ENCODE measurements at regions not wholly inside any gene's neighbourhood (a gene's known extent, or its start where the extent isn't known, plus 50 kb on each side); places are given as distances from the start of the nearest gene placed in this dataset.
"Not testable (repeated sequence)": the region's sequence is repeated elsewhere in the genome, so short reads cannot be mapped to it uniquely, and the experiment has no call there.

- not testable (repeated sequence) for DNase-seq
These were observed 1205.3 kb downstream of the SLC16A7 start for GRCh38 chr12:60801166-60801565.

GRCh38 chr12:60803147-60803546 is 1207.3 kb downstream of the SLC16A7 start:
- DNase-seq, result no peak

DNA sequence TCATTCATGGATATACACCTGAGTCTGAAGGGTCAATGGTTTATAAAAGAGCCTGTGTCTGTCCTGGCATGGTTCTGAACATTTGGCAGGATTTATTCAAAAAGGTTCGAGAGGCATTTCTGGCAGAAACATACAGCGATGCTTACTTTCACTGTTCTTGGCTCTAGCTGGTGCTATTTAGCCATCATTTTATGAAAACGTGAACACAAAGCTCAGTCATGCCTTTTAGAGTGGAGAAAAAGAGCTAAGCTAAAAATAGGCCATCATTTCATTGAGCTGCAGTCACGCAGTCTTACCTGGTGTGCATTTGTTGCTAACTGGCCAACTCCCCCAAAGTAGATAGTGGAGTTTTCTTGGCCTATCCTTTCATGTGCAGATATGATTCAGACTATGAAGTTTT is 1209.5 kb downstream of the SLC16A7 start:
- no peak for DNase-seq

DNA sequence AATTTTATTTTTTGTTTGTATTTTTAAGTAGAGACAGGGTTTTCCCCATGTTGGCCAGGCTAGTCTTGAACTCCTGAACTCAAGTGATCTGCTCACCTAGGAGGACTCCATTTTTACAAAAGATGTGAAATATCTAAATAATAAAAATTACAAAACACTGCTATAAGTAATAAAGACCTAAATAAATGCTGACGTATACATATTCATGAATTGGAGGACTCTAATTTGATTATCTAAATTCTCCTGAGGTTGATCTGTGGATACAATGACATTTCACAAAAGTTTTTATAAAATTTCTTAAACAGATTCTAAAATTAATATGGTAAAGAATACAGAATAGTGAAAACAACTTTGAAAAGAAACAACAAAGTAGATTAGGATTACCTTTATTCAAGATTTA is 1224.0 kb downstream of the SLC16A7 start:
- no peak for DNase-seq

- no peak for DNase-seq
These were observed 1226.8 kb downstream of the SLC16A7 start for GRCh38 chr12:60822580-60822979.

DNA sequence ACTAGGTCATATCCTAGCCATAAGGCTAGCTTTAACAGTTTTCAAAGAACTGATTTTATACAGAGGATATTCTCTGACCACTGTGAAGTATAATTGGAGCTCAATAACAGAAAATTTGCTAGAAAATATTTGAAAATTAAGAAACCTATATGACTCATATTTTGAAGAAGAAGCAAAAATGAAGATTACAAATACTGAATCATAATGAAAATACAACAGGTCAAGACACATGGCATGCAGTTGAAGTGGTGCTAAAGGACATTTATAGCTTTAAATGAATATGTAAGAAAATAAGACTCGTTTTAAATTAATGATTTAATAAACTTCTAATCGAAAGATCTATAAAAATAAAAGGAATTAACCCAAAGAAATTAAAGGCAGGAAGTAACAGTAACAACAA is 1234.6 kb downstream of the SLC16A7 start:
- DNase-seq, result no peak

DNA sequence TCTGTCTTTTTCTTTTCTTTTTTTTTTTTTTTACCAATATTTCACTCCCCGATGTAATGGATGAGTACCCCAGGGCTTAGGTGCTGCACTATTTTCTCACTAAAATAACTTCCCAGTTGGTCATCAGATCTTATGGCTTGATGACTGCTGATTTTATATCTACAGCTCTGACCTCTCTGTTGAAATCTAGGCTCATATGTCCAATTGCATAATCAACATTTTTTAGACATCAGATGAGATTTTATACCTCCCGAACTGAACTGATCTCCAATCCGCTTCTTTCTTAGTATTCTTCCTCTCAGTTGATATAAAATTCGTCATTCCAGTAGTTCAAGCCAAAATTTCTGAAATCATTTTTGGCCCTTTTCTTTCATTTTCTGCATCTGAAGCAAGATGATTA is 1236.5 kb downstream of the SLC16A7 start:
- no peak for DNase-seq

GRCh38 chr12:60834372-60834771 is 1238.5 kb downstream of the SLC16A7 start:
- DNase-seq, result no peak

GRCh38 chr12:60834806-60835205 is 1239.0 kb downstream of the SLC16A7 start:
- DNase-seq, result no peak

GRCh38 chr12:60836651-60837050 is 1240.8 kb downstream of the SLC16A7 start:
- no peak for DNase-seq

DNA sequence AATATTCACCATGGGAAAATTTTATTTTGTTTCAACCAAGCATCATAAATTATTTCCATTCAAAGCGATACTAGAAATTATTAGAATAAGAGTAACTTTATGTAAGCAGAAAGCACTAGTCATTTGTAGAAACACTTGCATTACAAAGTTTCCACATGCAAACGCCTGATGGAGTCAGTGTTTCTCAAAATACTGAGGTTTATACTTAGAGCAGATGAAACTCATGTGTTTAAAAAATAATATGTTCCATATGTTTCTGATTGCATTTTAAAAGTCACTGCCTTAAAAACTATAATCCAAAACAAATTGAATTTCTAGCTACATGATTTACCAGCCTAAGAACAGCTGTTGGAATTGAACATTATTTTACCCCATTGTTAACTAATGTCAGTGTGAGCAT is 1246.4 kb downstream of the SLC16A7 start:
- DNase-seq, result no peak

DNA sequence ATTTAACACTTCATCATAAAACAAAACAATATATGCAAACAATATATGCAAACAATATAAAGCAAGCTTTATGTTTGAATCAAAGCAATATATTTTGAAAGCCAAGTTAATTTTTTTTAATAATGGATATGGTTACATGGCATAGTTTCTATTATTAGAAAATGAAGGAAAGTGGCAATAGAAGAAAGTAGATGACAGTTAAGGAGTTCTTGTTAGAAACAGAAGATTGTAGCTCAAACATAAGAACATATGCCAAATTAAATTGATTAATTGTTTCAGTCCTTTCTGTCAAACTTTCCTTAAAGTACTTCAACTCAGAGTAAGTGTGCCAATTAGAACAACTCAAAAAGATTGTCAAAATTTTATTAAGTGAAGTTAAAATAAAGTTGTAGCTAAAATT is 1248.3 kb downstream of the SLC16A7 start:
- DNase-seq, result no peak

GRCh38 chr12:60844875-60845274 is 1249.0 kb downstream of the SLC16A7 start:
- DNase-seq, result no peak

DNA sequence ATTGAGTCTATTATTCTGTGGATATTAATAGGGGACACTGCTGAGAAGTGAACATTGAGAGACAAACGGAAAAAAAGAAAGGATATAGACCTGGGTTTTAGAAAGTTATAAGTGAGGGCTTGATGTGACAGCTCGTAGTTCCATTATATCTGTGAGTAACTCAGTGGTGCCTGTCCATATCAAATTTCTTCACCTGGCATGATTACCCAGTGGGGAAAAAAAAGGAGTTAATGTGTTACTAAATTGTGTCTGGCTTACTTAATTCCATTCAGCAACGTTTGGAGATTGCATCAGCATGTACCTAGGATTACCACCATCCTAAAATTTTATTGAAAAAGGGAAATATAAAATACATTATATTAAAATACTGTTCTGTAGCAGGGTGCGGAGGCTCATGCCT is 1249.9 kb downstream of the SLC16A7 start:
- DNase-seq, result no peak

GRCh38 chr12:60847281-60847680 is 1251.5 kb downstream of the SLC16A7 start:
- no peak for DNase-seq

GRCh38 chr12:60849723-60850122 is 1253.9 kb downstream of the SLC16A7 start:
- no peak for DNase-seq

GRCh38 chr12:60853407-60853806 is 1257.6 kb downstream of the SLC16A7 start:
- no peak for DNase-seq

DNA sequence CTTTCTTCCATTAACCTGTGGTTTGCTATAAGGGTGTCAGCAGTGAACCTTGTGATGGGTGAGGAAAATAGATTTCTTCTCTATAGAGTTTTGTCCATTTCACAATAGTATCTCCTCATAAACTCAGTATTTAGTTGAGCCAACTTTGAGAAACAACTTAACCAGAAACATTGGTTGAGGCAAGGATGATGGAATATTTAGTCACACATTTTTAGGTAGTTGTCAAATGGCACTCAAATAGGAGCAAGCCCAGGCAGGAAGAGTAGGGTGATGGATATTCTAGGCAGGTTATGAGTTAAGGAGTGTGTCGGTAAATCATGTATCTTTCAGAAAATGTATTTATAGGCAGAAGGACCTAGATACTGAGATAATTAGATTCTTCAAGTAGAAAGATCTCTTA is 1267.6 kb downstream of the SLC16A7 start:
- DNase-seq, result no peak

DNA sequence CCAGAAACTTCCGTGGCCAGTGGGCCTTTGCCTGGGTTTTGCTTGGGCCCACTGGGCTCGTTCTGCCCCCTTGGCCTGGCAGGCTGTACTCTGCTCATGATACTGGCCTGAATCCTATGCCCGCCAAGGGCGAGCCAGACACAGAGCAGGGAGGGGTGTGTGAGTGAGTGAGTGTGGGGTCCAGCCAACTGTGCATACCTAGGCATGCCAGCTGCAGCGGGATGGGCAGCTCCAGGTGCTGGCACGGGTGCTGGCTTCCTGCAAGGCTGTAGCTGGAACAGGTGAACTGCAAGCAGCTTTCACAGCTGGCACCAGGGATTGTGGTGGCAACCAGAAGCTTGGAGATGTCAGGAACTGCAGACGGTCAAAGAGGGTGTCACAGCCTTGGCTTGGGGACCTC is 1276.4 kb downstream of the SLC16A7 start:
- no peak for DNase-seq

DNA sequence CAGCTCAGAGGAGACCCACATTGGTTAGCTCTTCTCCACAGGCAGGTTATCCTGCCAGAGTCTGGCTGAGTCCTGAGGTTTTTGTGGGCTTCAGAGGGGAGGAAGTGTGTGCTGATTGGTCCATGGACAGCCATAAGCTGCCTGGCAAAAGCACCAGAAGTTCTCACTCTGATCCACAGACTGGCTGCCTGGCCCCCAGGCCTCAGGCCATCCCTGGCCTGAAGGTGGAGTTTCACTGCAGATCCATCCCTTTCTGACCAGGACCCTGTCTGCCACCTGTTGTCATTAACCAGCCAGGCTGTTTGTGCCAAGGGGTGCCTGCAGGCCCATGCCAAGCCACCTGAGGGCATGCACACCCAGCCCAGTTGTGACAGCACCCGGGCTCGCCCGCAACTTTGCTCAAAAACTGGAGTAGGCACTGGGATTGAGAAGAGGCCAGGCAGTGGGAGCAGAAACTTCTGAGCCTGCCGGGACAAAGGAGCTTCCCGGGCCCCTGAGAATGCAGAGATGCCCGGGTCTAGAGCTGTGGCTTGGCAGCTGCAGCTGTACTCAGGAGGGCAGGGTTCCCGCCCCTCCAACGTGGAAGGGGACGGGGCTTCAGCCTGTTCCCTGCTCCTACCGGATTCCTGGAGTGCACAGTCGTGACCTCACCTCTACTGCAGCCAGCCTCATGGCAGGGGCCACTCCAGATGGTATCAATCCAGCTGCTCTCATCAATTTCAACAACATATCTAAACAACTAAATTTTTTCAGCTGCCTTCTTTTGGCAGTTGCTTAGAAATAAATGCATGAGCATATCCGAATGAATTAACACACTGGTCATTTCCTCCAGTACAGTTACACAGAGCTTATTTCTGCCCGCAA is 1277.3 kb downstream of the SLC16A7 start:
- DNase-seq, result no peak

DNA sequence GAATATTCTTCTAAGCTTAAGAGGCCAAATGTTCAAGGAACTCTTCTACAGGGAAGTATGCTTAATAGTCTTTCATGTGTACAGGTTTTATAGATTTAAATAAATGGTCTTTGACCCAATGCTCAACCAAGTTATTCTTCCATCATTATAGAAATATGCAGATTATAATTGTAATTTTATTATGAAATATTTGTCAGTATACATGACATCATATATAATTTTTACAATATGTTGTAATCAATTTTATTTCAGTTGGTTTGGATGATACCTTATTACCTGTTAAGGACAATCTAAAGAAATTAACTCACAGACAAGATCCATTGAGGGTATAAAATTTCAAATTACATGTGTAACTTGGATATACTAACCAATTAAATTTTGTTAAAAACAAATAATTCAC is 1278.3 kb downstream of the SLC16A7 start:
- no peak for DNase-seq

- DNase-seq, result no peak
These were observed 1325.1 kb downstream of the SLC16A7 start for GRCh38 chr12:60920841-60921495.

DNA sequence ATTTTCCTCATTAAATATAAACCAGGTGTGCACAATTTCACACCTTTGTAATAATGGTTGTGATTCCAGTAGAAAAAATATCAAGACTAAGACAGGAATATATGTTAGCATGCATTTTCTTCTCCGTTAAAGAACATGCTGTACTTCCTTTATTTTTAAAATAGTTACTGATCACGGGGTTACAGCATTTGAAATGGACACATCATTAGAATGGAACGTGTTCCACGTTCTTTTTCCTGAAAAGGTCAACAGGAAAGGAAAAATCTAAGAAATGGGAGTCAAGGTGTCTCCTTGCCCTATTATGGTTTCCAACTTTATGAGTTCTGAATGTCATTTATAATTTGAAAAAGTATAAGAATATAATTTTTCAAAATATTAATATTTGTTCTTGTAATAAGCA is 1325.7 kb downstream of the SLC16A7 start:
- DNase-seq, result no peak

GRCh38 chr12:60926256-60926655 is 1330.4 kb downstream of the SLC16A7 start:
- DNase-seq, result no peak

DNA sequence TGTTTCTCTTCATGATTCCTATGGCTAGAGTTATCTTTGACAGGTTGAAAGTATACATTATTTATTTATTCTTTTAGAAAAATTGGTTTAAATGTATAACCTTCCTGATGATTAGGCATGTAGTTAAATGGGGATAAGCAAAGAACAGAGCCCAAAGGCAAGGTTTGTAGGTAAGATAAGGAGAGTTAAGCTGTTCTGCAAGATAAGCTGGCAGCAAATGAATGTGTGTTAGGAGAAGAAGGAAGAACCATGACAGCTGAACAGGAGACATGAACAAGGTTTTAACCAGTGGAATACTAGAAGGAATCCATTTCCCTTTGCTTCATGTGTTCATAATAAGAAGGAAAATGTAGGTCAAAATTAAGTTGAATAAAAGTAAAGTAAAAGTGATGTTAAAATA is 1330.1 kb upstream of the USP15 start:
- no peak for DNase-seq
